K562 (cell line): ENCODE measurements at regions not wholly inside any gene's neighbourhood (a gene's known extent, or its start where the extent isn't known, plus 50 kb on each side); places are given as distances from the start of the nearest gene placed in this dataset.

Experiments
- DPF2 ChIP-seq: fragments of 450-650 bp; IDR thresholded peaks from 2 replicates; pipeline ENCODE4 v1.6.1; 2016
- EP300 ChIP-seq: IDR thresholded peaks from 2 replicates; pipeline ENCODE4 v1.6.1; 2012; ENCODE audit warnings: low read length, improper control_type of control experiment
- HDAC6 ChIP-seq: IDR thresholded peaks from 2 replicates; pipeline ENCODE4 v1.6.1; 2012; ENCODE audit warnings: low read depth, mild to moderate bottlenecking, control low read depth, inconsistent platforms, low read length, moderate library complexity
- RAD21 ChIP-seq, 2 experiments: fragments of 250-450 bp in 1 of 2; fragments of 450-650 bp in 1 of 2; sonication (Bioruptor Pico) in 1 of 2; formaldehyde crosslinking in 1 of 2; IDR thresholded peaks in 1 of 2; conservative IDR thresholded peaks in 1 of 2; 2 replicates each; pipeline versions ENCODE4 v1.4.0 to v1.8.0; 2020 to 2022; ENCODE audit warnings: mild to moderate bottlenecking in 2 of 2, moderate library complexity in 1 of 2
- YY1 ChIP-seq, 3 experiments: IDR thresholded peaks; 2 replicates each; pipeline ENCODE4 v1.6.1; 2011; ENCODE audit warnings: low read length in 2 of 3, mild to moderate bottlenecking in 2 of 3, moderate library complexity in 2 of 3, borderline replicate concordance in 1 of 3, control low read depth in 1 of 3, low read depth in 1 of 3; ENCODE audit not compliant: insufficient read depth in 3 of 3, insufficient replicate concordance in 2 of 3, control insufficient read depth in 1 of 3, insufficient read length in 1 of 3; ENCODE audit errors: extremely low read depth in 1 of 3
- TF ChIP-seq, protein P1 (sequence below): sonication (generic); formaldehyde crosslinking; IDR thresholded peaks from 2 replicates; pipeline ENCODE4 v1.8.0; 2022; ENCODE audit warnings: missing genetic modification reagents, mild to moderate bottlenecking, moderate library complexity, borderline replicate concordance
- TF ChIP-seq, protein P2 (sequence below): fragments of 450-650 bp; IDR thresholded peaks from 2 replicates; pipeline ENCODE4 v1.6.1; 2016

DNA sequence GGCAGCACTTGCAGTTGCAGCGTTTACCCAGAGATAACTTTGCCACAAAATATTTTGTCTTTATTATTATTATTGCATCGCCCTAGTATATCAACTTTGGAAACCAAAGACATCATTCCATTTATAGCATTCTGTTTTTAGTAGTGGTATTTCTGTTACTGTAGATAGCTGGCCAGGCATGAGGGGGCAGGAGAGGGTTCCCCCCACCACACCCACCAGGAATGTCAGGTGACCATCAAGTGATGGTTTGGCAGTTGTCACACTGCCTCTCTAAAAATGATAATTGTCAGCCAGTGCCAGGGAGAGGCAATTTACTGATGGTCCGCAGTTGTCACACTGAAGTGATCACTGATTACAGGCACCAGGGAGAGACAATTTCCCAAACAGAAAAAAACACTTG lies 135.6 kb downstream of the TSEN15 start:
- no peak for TF ChIP-seq RAD21 (CRISPR knock-in tag; conservative IDR thresholded peaks at IDR 0.05 in 1 of 2, IDR thresholded peaks at IDR 0.05 in 1 of 2)
- no peak for TF ChIP-seq HDAC6
- TF ChIP-seq, protein P1, sequence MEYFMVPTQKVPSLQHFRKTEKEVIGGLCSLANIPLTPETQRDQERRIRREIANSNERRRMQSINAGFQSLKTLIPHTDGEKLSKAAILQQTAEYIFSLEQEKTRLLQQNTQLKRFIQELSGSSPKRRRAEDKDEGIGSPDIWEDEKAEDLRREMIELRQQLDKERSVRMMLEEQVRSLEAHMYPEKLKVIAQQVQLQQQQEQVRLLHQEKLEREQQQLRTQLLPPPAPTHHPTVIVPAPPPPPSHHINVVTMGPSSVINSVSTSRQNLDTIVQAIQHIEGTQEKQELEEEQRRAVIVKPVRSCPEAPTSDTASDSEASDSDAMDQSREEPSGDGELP (CRISPR knock-in tag) = no peak
- TF ChIP-seq EP300 = no peak
- TF ChIP-seq YY1 (IDR thresholded peaks at IDR 0.05; ENCODE audit: borderline replicate concordance in 1 of 3, control insufficient read depth in 1 of 3, extremely low read depth in 1 of 3, insufficient read depth in 3 of 3, insufficient read length in 1 of 3, insufficient replicate concordance in 2 of 3, low read depth in 1 of 3, low read length in 2 of 3) = no peak
- TF ChIP-seq, protein P2, sequence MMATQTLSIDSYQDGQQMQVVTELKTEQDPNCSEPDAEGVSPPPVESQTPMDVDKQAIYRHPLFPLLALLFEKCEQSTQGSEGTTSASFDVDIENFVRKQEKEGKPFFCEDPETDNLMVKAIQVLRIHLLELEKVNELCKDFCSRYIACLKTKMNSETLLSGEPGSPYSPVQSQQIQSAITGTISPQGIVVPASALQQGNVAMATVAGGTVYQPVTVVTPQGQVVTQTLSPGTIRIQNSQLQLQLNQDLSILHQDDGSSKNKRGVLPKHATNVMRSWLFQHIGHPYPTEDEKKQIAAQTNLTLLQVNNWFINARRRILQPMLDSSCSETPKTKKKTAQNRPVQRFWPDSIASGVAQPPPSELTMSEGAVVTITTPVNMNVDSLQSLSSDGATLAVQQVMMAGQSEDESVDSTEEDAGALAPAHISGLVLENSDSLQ = no peak
- no peak for TF ChIP-seq DPF2
